KMS-11 (cell line): ENCODE measurements at regions not wholly inside any gene's neighbourhood (a gene's known extent, or its start where the extent isn't known, plus 50 kb on each side); places are given as distances from the start of the nearest gene placed in this dataset.

Experiments used
- H2AFZ ChIP-seq: fragments of 200-600 bp; sonication (generic); 2 replicates; pipeline ENCODE4 v1.6.1; 2016; ENCODE audit warnings: antibody characterized with exemption, mixed run types, low read depth
- H3K27ac ChIP-seq: fragments of 200-600 bp; sonication (generic); 2 replicates; pipeline ENCODE4 v1.6.1; 2016; ENCODE audit warnings: mild to moderate bottlenecking, mixed run types
- H3K27me3 ChIP-seq: fragments of 200-600 bp; sonication (generic); 2 replicates; pipeline ENCODE4 v1.6.1; 2017; ENCODE audit warnings: mild to moderate bottlenecking, low read depth, mixed run types, moderate library complexity; ENCODE audit not compliant: insufficient read depth
- H3K36me3 ChIP-seq: fragments of 200-600 bp; sonication (generic); 2 replicates; pipeline ENCODE4 v1.6.1; 2017; ENCODE audit warnings: mild to moderate bottlenecking, mixed run types; ENCODE audit not compliant: insufficient read depth
- H3K4me1 ChIP-seq: fragments of 200-600 bp; sonication (generic); 2 replicates; pipeline ENCODE4 v1.6.1; 2016; ENCODE audit warnings: mild to moderate bottlenecking, low read depth, mixed run types; ENCODE audit not compliant: poor library complexity, severe bottlenecking
- H3K4me2 ChIP-seq: fragments of 200-600 bp; sonication (generic); 2 replicates; pipeline ENCODE4 v1.7.0; 2016; ENCODE audit warnings: mild to moderate bottlenecking, mixed run types
- H3K4me3 ChIP-seq: fragments of 200-600 bp; sonication (generic); IDR thresholded peaks from 2 replicates; pipeline ENCODE4 v1.6.1; 2017; ENCODE audit warnings: low read depth, low read length, mixed read lengths; ENCODE audit not compliant: insufficient read depth
- H3K79me2 ChIP-seq: fragments of 200-600 bp; sonication (generic); 2 replicates; pipeline ENCODE4 v1.6.1; 2016; ENCODE audit warnings: low read depth, mixed run types; ENCODE audit not compliant: insufficient read depth
- H3K9ac ChIP-seq: fragments of 200-600 bp; sonication (generic); 2 replicates; pipeline ENCODE4 v1.6.1; 2016; ENCODE audit warnings: mild to moderate bottlenecking, mixed run types
- H4K20me1 ChIP-seq: fragments of 200-600 bp; sonication (generic); 2 replicates; pipeline ENCODE4 v1.6.1; 2016; ENCODE audit warnings: mild to moderate bottlenecking, mixed run types; ENCODE audit not compliant: insufficient read depth
- TF ChIP-seq, protein P1 (sequence below): fragments of 200-600 bp; sonication (generic); conservative IDR thresholded peaks from 2 replicates; pipeline ENCODE4 v1.6.1; 2017; ENCODE audit warnings: low read depth, mild to moderate bottlenecking, antibody characterized with exemption, low read length, moderate library complexity, mixed read lengths

DNA sequence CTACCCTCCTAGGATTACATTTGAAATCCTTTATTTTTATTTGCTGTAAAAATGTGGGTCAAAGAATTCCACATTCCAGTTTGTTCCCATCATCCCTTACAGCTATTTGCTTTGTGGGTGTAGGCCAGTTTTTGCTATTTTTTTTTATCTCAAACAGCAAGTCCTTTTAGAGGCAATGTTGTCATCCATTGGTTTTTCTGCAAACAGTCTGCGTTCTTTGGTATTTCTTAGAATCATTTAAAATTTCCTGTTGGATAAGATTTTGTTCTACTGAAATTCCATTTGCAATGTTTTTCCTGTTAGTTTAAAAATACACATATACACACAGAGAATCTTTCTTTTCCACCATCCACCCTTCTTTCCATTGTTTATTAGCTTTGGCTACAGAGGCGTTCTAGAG, 53.3 kb upstream of the STK38L start:
- H3K27ac ChIP-seq = no peak overlapping the region

DNA sequence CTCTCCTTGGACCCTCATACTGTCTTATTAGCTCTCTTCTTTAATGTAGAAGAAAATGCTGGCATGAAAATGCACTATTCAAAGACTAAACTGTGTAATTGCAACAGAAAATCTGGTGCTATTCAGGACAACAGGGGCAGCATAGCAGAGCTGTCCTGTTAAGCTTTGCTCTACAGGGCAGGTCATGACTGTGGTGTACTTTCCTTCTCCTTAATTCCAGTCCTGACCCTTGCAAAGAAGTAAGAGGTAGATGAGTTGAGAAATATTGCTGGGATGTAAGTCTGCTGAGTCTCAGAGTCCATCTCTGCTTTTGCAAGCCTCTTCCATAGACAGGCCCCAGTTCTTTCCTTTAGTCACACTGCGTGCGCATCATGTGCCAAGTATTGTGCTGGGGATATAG, 52.6 kb upstream of the STK38L start:
- Histone ChIP-seq H3K4me1 (peaks cover 30% of the 10 kb centered on the region), H3K4me2 (no peak overlapping the region), H3K36me3 (no peaks in the 10 kb centered on the region), H3K9ac (no peak overlapping the region), H2AFZ (no peak overlapping the region), H3K4me3 (no peak overlapping the region), H3K79me2 (no peaks in the 10 kb centered on the region), H4K20me1 (no peaks in the 10 kb centered on the region), H3K27ac (no peak overlapping the region), H3K27me3 (no peaks in the 10 kb centered on the region)
- TF ChIP-seq, protein P1, sequence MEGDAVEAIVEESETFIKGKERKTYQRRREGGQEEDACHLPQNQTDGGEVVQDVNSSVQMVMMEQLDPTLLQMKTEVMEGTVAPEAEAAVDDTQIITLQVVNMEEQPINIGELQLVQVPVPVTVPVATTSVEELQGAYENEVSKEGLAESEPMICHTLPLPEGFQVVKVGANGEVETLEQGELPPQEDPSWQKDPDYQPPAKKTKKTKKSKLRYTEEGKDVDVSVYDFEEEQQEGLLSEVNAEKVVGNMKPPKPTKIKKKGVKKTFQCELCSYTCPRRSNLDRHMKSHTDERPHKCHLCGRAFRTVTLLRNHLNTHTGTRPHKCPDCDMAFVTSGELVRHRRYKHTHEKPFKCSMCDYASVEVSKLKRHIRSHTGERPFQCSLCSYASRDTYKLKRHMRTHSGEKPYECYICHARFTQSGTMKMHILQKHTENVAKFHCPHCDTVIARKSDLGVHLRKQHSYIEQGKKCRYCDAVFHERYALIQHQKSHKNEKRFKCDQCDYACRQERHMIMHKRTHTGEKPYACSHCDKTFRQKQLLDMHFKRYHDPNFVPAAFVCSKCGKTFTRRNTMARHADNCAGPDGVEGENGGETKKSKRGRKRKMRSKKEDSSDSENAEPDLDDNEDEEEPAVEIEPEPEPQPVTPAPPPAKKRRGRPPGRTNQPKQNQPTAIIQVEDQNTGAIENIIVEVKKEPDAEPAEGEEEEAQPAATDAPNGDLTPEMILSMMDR = no peak

More for the DNA sequence above, 53.3 kb upstream of the STK38L start:
- no peaks in the 10 kb centered on the region for H3K27me3 ChIP-seq
- no peak overlapping the region for H3K4me2 ChIP-seq
- H3K79me2 ChIP-seq = no peaks in the 10 kb centered on the region
- no peak overlapping the region for H3K9ac ChIP-seq
- TF ChIP-seq, protein P1 = no peak
- H3K36me3 ChIP-seq = no peaks in the 10 kb centered on the region
- peaks cover 37% of the 10 kb centered on the region for H3K4me1 ChIP-seq
- H3K4me3 ChIP-seq = no peak overlapping the region
- H2AFZ ChIP-seq = no peak overlapping the region
- H4K20me1 ChIP-seq = no peaks in the 10 kb centered on the region

DNA sequence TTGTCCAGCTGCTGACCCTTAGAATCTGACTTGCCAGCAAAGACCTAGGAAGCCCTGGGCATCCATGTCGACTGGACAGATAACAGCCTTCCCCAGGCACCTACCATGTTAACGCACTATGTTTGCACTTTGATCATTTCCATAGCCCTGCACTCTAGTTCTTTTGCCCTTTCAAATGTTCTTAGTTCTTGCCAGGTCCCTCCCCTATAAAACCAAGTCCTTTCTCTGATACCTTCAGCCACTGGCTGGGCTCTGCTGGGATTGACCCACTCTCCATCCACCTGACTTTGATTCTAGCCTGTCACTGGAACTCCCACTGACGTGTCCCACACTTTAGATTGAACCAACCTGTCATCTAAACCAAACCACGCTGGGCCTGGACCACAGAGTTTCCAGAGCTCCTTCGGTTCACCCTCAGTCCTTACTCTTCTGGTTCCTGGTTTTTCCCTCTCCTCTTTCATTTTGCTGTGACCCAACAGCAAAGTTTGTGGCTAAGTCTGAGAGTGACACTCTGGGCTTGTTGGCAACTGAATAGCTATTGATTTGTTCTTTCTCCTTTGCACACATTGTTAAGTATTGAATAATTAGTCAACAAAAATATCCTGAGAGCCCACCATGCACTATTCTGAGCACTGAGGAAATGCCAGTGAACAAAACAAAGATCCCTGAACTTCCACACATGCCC, 51.8 kb upstream of the STK38L start:
- no peaks in the 10 kb centered on the region for H3K36me3 ChIP-seq
- H3K27me3 ChIP-seq = no peaks in the 10 kb centered on the region
- TF ChIP-seq, protein P1 = no peak
- no peak overlapping the region; the same call in 1 of the 2 replicates for H3K4me2 ChIP-seq
- peaks cover 22% of the 10 kb centered on the region for H3K4me1 ChIP-seq
- H3K79me2 ChIP-seq = no peaks in the 10 kb centered on the region
- no peak overlapping the region for H3K4me3 ChIP-seq
- H4K20me1 ChIP-seq = no peaks in the 10 kb centered on the region
- no peak overlapping the region for H3K9ac ChIP-seq
- H3K27ac ChIP-seq = no peak overlapping the region; the same call in 1 of the 2 replicates
- H2AFZ ChIP-seq = no peak overlapping the region

DNA sequence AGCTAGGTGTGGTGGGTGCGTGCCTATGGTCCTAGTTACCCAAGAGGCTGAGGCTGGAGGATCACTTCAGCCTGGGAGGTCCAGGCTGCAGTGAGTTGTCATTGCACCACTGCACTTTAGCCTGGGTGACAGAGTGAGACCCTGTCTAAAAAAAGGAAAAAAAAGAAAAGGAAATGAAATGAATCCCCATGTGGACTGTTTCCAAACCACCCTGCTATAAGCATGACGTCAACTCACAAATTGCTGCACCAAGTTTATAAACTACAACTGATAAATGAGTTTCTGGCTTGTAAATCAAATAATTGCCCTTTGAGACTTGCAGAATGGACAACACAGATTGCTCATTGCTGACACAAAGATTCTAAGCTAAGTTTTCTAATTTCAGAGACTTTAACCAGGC, 51.0 kb upstream of the STK38L start:
- TF ChIP-seq, protein P1 = no peak
- Histone ChIP-seq H3K79me2 (no peaks in the 10 kb centered on the region), H3K36me3 (no peaks in the 10 kb centered on the region), H3K27me3 (no peaks in the 10 kb centered on the region), H4K20me1 (no peaks in the 10 kb centered on the region), H3K4me2 (no peak overlapping the region), H2AFZ (no peak overlapping the region), H3K4me3 (no peak overlapping the region), H3K9ac (no peak overlapping the region), H3K4me1 (peaks cover 14% of the 10 kb centered on the region), H3K27ac (no peak overlapping the region)
